HCT116 (cell line): ENCODE measurements at regions not wholly inside any gene's neighbourhood (a gene's known extent, or its start where the extent isn't known, plus 50 kb on each side); places are given as distances from the start of the nearest gene placed in this dataset.

Source experiments
- ATAC-seq: fragments of 200-7000 bp; cut with Tn5 transposase; 2 replicates; pipeline ENCODE4 v1.9.1; 2020; ENCODE audit warnings: mild to moderate bottlenecking, moderate library complexity
- BruUV-seq: library from RNA; stranded (reverse); fragments of 400-500 nt; replicated peaks from 2 replicates; lab custom pipeline; 2021; lab: Mats Ljungman, UMichigan
- CTCF ChIA-PET: fragments of 300-600 bp; sonication (Branson Sonifier 250); formaldehyde crosslinking; loops from one replicate; lab custom pipeline; 2021; ENCODE audit warnings: antibody characterized with exemption; lab: Charles Lee
- POLR2A ChIA-PET: fragments of 300-600, 350-600 bp; sonication (Branson Sonifier 250); formaldehyde crosslinking; loops from one replicate; lab custom pipeline; 2021; ENCODE audit warnings: antibody characterized with exemption; lab: Charles Lee
- RAD21 ChIA-PET, 2 experiments: fragments of 300-600 bp; sonication (Branson Sonifier 250); formaldehyde crosslinking; loops; one replicate each; lab custom pipeline; 2023; ENCODE audit warnings: low total read pairs in 2 of 2; ENCODE audit not compliant: uncharacterized antibody in 2 of 2, unreplicated experiment in 2 of 2, low non-redundant PET in 1 of 2; lab: Charles Lee
- DNase-seq: peaks from one replicate; pipeline ENCODE4 v3.0.0-alpha.2; 2010; ENCODE audit warnings: low read depth, low spot score
- H2AFZ ChIP-seq: fragments of 200-600 bp; shearing (Covaris generic), sonication (generic); 2 replicates; pipeline ENCODE4 v1.6.1; 2017; ENCODE audit warnings: low read depth, mixed run types, mixed read lengths, antibody characterized with exemption, low read length; ENCODE audit not compliant: poor library complexity, severe bottlenecking
- H3K27ac ChIP-seq: 2 replicates; pipeline ENCODE4 v1.5.1; 2012; ENCODE audit warnings: low read depth, low read length
- H3K27me3 ChIP-seq: fragments of 200-600 bp; sonication (generic); 2 replicates; pipeline ENCODE4 v1.6.1; 2016; ENCODE audit warnings: mixed run types, low read length, mixed read lengths; ENCODE audit not compliant: insufficient read depth
- H3K36me3 ChIP-seq, 2 experiments: fragments of 200-500 bp in 1 of 2; fragments of 200-600 bp in 1 of 2; sonication (Bioruptor generic) in 1 of 2; sonication (generic) in 1 of 2; 2 replicates each; pipeline versions ENCODE4 v1.5.1 to v1.6.1; 2014 to 2016; ENCODE audit warnings: low read length in 2 of 2, inconsistent platforms in 1 of 2, mixed read lengths in 1 of 2, mixed run types in 1 of 2; ENCODE audit not compliant: insufficient read depth in 2 of 2, control insufficient read depth in 1 of 2
- H3K4me1 ChIP-seq, 2 experiments: fragments of 200-600 bp in 1 of 2; sonication (generic) in 1 of 2; 2 replicates each; pipeline versions ENCODE4 v1.5.1 to v1.6.1; 2012 to 2017; ENCODE audit warnings: low read length in 2 of 2, inconsistent platforms in 1 of 2, mild to moderate bottlenecking in 1 of 2, mixed read lengths in 1 of 2, mixed run types in 1 of 2, moderate library complexity in 1 of 2; ENCODE audit not compliant: insufficient read depth in 2 of 2, control insufficient read depth in 1 of 2
- H3K4me2 ChIP-seq: fragments of 200-600 bp; sonication (generic); 2 replicates; pipeline ENCODE4 v1.6.1; 2017; ENCODE audit warnings: mixed run types, low read length, mixed read lengths
- H3K4me3 ChIP-seq, 2 experiments: fragments of 200-600 bp in 1 of 2; sonication (generic) in 1 of 2; replicated peaks in 1 of 2; 2 replicates each; pipeline ENCODE4 v1.5.1; 2011 to 2016; ENCODE audit warnings: low read length in 2 of 2, control low read depth in 1 of 2, low read depth in 1 of 2, mild to moderate bottlenecking in 1 of 2, mixed read lengths in 1 of 2, mixed run types in 1 of 2
- H3K79me2 ChIP-seq: fragments of 200-600 bp; sonication (generic); 2 replicates; pipeline ENCODE4 v1.6.1; 2017; ENCODE audit warnings: mild to moderate bottlenecking, mixed run types, low read length, moderate library complexity, mixed read lengths; ENCODE audit not compliant: insufficient read depth
- H3K9ac ChIP-seq: fragments of 200-600 bp; sonication (generic); 2 replicates; pipeline ENCODE4 v1.6.1; 2016; ENCODE audit warnings: low read length, mixed read lengths
- H3K9me2 ChIP-seq: fragments of 200-600 bp; sonication (generic), shearing (Covaris generic); 2 replicates; pipeline ENCODE4 v1.6.1; 2017; ENCODE audit warnings: mixed run types, mild to moderate bottlenecking, moderate library complexity; ENCODE audit not compliant: insufficient read depth
- H3K9me3 ChIP-seq, 2 experiments: fragments of 200-500 bp in 1 of 2; fragments of 200-600 bp in 1 of 2; sonication (Bioruptor generic) in 1 of 2; sonication (generic) in 1 of 2; 2 replicates each; pipeline ENCODE4 v1.6.1; 2014 to 2017; ENCODE audit warnings: low read length in 2 of 2, mixed read lengths in 2 of 2, inconsistent platforms in 1 of 2, low read depth in 1 of 2, mild to moderate bottlenecking in 1 of 2, mixed run types in 1 of 2, moderate library complexity in 1 of 2; ENCODE audit not compliant: control insufficient read depth in 1 of 2, insufficient read depth in 1 of 2
- H4K20me1 ChIP-seq: fragments of 200-600 bp; sonication (generic), shearing (Covaris generic); 2 replicates; pipeline ENCODE4 v1.6.1; 2017; ENCODE audit warnings: mixed run types, mild to moderate bottlenecking, moderate library complexity; ENCODE audit not compliant: insufficient read depth
- CBX3 ChIP-seq: IDR thresholded peaks from 2 replicates; pipeline ENCODE4 v1.6.1; 2012; ENCODE audit warnings: low read depth
- CEBPB ChIP-seq: IDR thresholded peaks from 2 replicates; pipeline ENCODE4 v1.6.1; 2012; ENCODE audit warnings: low read depth
- CTCF ChIP-seq, 3 experiments: fragments of 200-600 bp in 1 of 3; sonication (generic) in 1 of 3; IDR thresholded peaks in 2 of 3; conservative IDR thresholded peaks in 1 of 3; 2 replicates each; pipeline ENCODE4 v1.5.1; 2012 to 2017; ENCODE audit warnings: low read depth in 2 of 3, low read length in 2 of 3, antibody characterized with exemption in 1 of 3, borderline replicate concordance in 1 of 3, control low read depth in 1 of 3, mild to moderate bottlenecking in 1 of 3, mixed read lengths in 1 of 3, mixed run types in 1 of 3, moderate library complexity in 1 of 3; ENCODE audit not compliant: insufficient read depth in 1 of 3
- ELF1 ChIP-seq: IDR thresholded peaks from 2 replicates; pipeline ENCODE4 v1.6.1; 2012; ENCODE audit warnings: low read depth, borderline replicate concordance
- EZH2 ChIP-seq: fragments of 200-600 bp; sonication (generic); IDR thresholded peaks from 2 replicates; pipeline ENCODE4 v1.6.1; 2017; ENCODE audit warnings: antibody characterized with exemption, mixed run types
- FOSL1 ChIP-seq: IDR thresholded peaks from 2 replicates; pipeline ENCODE4 v1.6.1; 2012; ENCODE audit warnings: low read depth
- JUND ChIP-seq: IDR thresholded peaks from 2 replicates; pipeline ENCODE4 v1.6.1; 2012
- MAX ChIP-seq: IDR thresholded peaks from 2 replicates; pipeline ENCODE4 v1.6.1; 2012
- POLR2A ChIP-seq: IDR thresholded peaks from 2 replicates; pipeline ENCODE4 v1.7.0; 2011; ENCODE audit warnings: borderline replicate concordance; ENCODE audit not compliant: insufficient read depth, insufficient read length; ENCODE audit errors: extremely low read depth
- POLR2AphosphoS5 ChIP-seq: IDR thresholded peaks from 2 replicates; pipeline ENCODE4 v1.6.1; 2011; ENCODE audit warnings: mild to moderate bottlenecking, low read depth, low read length, moderate library complexity
- SIN3A ChIP-seq: IDR thresholded peaks from 2 replicates; pipeline ENCODE4 v1.6.1; 2012; ENCODE audit warnings: low read depth
- SRF ChIP-seq: IDR thresholded peaks from 2 replicates; pipeline ENCODE4 v1.6.1; 2012; ENCODE audit warnings: low read depth
- TCF7L2 ChIP-seq: IDR thresholded peaks from 2 replicates; pipeline ENCODE4 v1.7.0; 2011; ENCODE audit warnings: borderline replicate concordance, inconsistent platforms; ENCODE audit not compliant: insufficient read depth, insufficient read length; ENCODE audit errors: extremely low read depth
- YY1 ChIP-seq: IDR thresholded peaks from 2 replicates; pipeline ENCODE4 v1.6.1; 2011; ENCODE audit warnings: low read length, low read depth, moderate library complexity, mild to moderate bottlenecking; ENCODE audit not compliant: insufficient replicate concordance; ENCODE audit errors: extremely low read depth
- ZBTB33 ChIP-seq: IDR thresholded peaks from 2 replicates; pipeline ENCODE4 v1.6.1; 2011; ENCODE audit warnings: mild to moderate bottlenecking, low read length, moderate library complexity; ENCODE audit not compliant: insufficient replicate concordance; ENCODE audit errors: extremely low read depth
- ZFX ChIP-seq: fragments of 450-650 bp; IDR thresholded peaks from 2 replicates; pipeline ENCODE4 v1.6.1; 2017
- ZNF274 ChIP-seq: fragments of 200-500 bp; sonication (Bioruptor generic); IDR thresholded peaks from 2 replicates; pipeline ENCODE4 v1.6.1; 2014; ENCODE audit warnings: mild to moderate bottlenecking, low read depth, low read length, inconsistent platforms
- intact Hi-C: fragments of 100-400 bp; cut with micrococcal nuclease; formaldehyde crosslinking; loops from 2 replicates; pipeline ENCODE4 v1.10.0; 2022

- RAD21 ChIA-PET: no interaction called here
- Histone ChIP-seq H3K79me2 (no peaks in the 10 kb centered on the region), H3K4me3 (no peak overlapping the region), H4K20me1 (no peaks in the 10 kb centered on the region), H2AFZ (no peak overlapping the region), H3K27ac (no peak overlapping the region), H3K9ac (no peak overlapping the region)
- POLR2A ChIA-PET: no interaction called here
- intact Hi-C loops: no loop called here
- TF ChIP-seq ZFX: no peak
- no peak for TF ChIP-seq FOSL1
- TF ChIP-seq ELF1: no peak
- no peak for TF ChIP-seq CEBPB
- TF ChIP-seq, all 23 proteins: peak for 0
- no peaks in the 10 kb centered on the region for H3K27me3 ChIP-seq
- no peaks in the 10 kb centered on the region for H3K9me3 ChIP-seq
- H3K36me3 ChIP-seq: no peaks in the 10 kb centered on the region
- H3K4me2 ChIP-seq: no peak overlapping the region
- no peak for DNase-seq
- H3K9me2 ChIP-seq: no peaks in the 10 kb centered on the region
- CTCF ChIA-PET: no interaction called here
- no TSS peak for BruUV-seq
- no peaks in the 10 kb centered on the region for H3K4me1 ChIP-seq
- no peak for ATAC-seq
Measured at GRCh38 chr4:187777954-187778353, 217.6 kb upstream of the ZFP42 start.

- ATAC-seq (no peak), DNase-seq (no peak)
- Histone ChIP-seq H3K36me3 (no peaks in the 10 kb centered on the region), H3K4me2 (no peak overlapping the region), H3K9ac (no peak overlapping the region), H3K27me3 (no peaks in the 10 kb centered on the region), H3K9me2 (no peaks in the 10 kb centered on the region), H3K4me1 (no peaks in the 10 kb centered on the region), H3K9me3 (no peaks in the 10 kb centered on the region), H3K4me3 (no peak overlapping the region), H3K79me2 (no peaks in the 10 kb centered on the region), H4K20me1 (no peaks in the 10 kb centered on the region), H2AFZ (no peak overlapping the region), H3K27ac (no peak overlapping the region)
- RAD21 ChIA-PET: no interaction called here
- BruUV-seq: no TSS peak
- intact Hi-C loops: no loop called here
- POLR2A ChIA-PET: no interaction called here
- CTCF ChIA-PET: no interaction called here
- no peak for TF ChIP-seq SRF
- TF ChIP-seq CBX3: no peak
- no peak for TF ChIP-seq TCF7L2
- no peak for TF ChIP-seq ZFX
- TF ChIP-seq FOSL1: no peak
- no peak for TF ChIP-seq YY1
- TF ChIP-seq ZBTB33: no peak
- no peak for TF ChIP-seq ZNF274
- no peak for TF ChIP-seq CTCF (IDR thresholded peaks at IDR 0.05 in 2 of 3, conservative IDR thresholded peaks at IDR 0.05 in 1 of 3; ENCODE audit: borderline replicate concordance in 1 of 3, insufficient read depth in 1 of 3, low read depth in 2 of 3, low read length in 2 of 3)
- no peak for TF ChIP-seq ELF1
- TF ChIP-seq POLR2A: no peak
- TF ChIP-seq MAX: no peak
- TF ChIP-seq SIN3A: no peak
- no peak for TF ChIP-seq POLR2AphosphoS5
- TF ChIP-seq JUND: no peak
- no peak for TF ChIP-seq EZH2
Measured at GRCh38 chr4:187780070-187780469, 215.5 kb upstream of the ZFP42 start.
